GM12892 (cell line): ENCODE measurements at regions not wholly inside any gene's neighbourhood (a gene's known extent, or its start where the extent isn't known, plus 50 kb on each side); places are given as distances from the start of the nearest gene placed in this dataset.
"Not testable (repeated sequence)": the region's sequence is repeated elsewhere in the genome, so short reads cannot be mapped to it uniquely, and the experiment has no call there.

ENCODE experiments used
- POLR2A ChIP-seq: IDR thresholded peaks from 2 replicates; pipeline ENCODE4 v1.6.1; 2011; ENCODE audit warnings: low read depth, low read length, control low read depth
- POLR2AphosphoS5 ChIP-seq: IDR thresholded peaks from 2 replicates; pipeline ENCODE4 v1.6.1; 2011; ENCODE audit warnings: low read depth, low read length, control low read depth

GRCh38 chr2:90019908-90020307 is 1328.4 kb downstream of the RPIA start:
- not testable (repeated sequence) for TF ChIP-seq POLR2A, POLR2AphosphoS5
